Osteoblast (primary cell): ENCODE measurements at regions not wholly inside any gene's neighbourhood (a gene's known extent, or its start where the extent isn't known, plus 50 kb on each side); places are given as distances from the start of the nearest gene placed in this dataset.
"Not testable (repeated sequence)": the region's sequence is repeated elsewhere in the genome, so short reads cannot be mapped to it uniquely, and the experiment has no call there.

ENCODE experiments used
- DNase-seq: peaks from one replicate; pipeline ENCODE4 v3.0.0; 2011; ENCODE audit warnings: low spot score, mixed read lengths; ENCODE audit not compliant: insufficient read length; ENCODE audit errors: missing footprints
- H2AFZ ChIP-seq: 2 replicates; pipeline ENCODE4 v1.6.0; 2011; ENCODE audit warnings: mild to moderate bottlenecking, low read length
- H3K27ac ChIP-seq: 2 replicates; pipeline ENCODE4 v1.5.1; 2011; ENCODE audit warnings: mild to moderate bottlenecking, low read depth, low read length, moderate library complexity
- H3K27me3 ChIP-seq: 2 replicates; pipeline ENCODE4 v1.6.0; 2012; ENCODE audit warnings: mild to moderate bottlenecking, control low read depth, inconsistent platforms, low read length, moderate library complexity; ENCODE audit not compliant: insufficient read depth
- H3K36me3 ChIP-seq: 2 replicates; pipeline ENCODE4 v1.5.1; 2011; ENCODE audit warnings: mild to moderate bottlenecking, low read length, control low read depth, moderate library complexity; ENCODE audit not compliant: insufficient read depth
- H3K4me1 ChIP-seq: 2 replicates; pipeline ENCODE4 v1.5.1; 2011; ENCODE audit warnings: mild to moderate bottlenecking, low read length, control low read depth, moderate library complexity; ENCODE audit not compliant: insufficient read depth
- H3K4me2 ChIP-seq: 2 replicates; pipeline ENCODE4 v1.6.0; 2011; ENCODE audit warnings: mild to moderate bottlenecking, low read length; ENCODE audit not compliant: insufficient read depth
- H3K4me3 ChIP-seq: fragments of 200-600 bp; sonication (generic); 3 replicates; pipeline ENCODE4 v1.5.1; 2012; ENCODE audit warnings: mild to moderate bottlenecking, low read length, inconsistent platforms; ENCODE audit not compliant: insufficient read depth
- H3K79me2 ChIP-seq: 2 replicates; pipeline ENCODE4 v1.6.0; 2012; ENCODE audit warnings: mild to moderate bottlenecking, low read length, control low read depth, inconsistent platforms; ENCODE audit not compliant: insufficient read depth
- H3K9me3 ChIP-seq: 2 replicates; pipeline ENCODE4 v1.5.1; 2011; ENCODE audit warnings: low read depth, low read length, control low read depth
- H4K20me1 ChIP-seq: 2 replicates; pipeline ENCODE4 v1.6.0; 2012; ENCODE audit warnings: mild to moderate bottlenecking, low read length, control low read depth; ENCODE audit not compliant: insufficient read depth
- CTCF ChIP-seq: IDR thresholded peaks from 2 replicates; pipeline ENCODE4 v1.5.1; 2011; ENCODE audit warnings: mild to moderate bottlenecking, low read depth, low read length, moderate library complexity; ENCODE audit errors: extremely low read depth

- Histone ChIP-seq H3K27me3 (no peaks in the 10 kb centered on the region), H3K4me1 (no peaks in the 10 kb centered on the region), H3K4me2 (no peak overlapping the region), H4K20me1 (no peaks in the 10 kb centered on the region), H3K4me3 (no peak overlapping the region), H3K9me3 (no peaks in the 10 kb centered on the region), H3K79me2 (no peaks in the 10 kb centered on the region), H2AFZ (no peak overlapping the region), H3K36me3 (no peaks in the 10 kb centered on the region), H3K27ac (no peak overlapping the region)
- no peak for TF ChIP-seq CTCF
- DNase-seq: no peak
Measured at GRCh38 chr12:86572455-86572854, 316.3 kb upstream of the MGAT4C start.

GRCh38 chr12:86565038-86565437 is 308.8 kb upstream of the MGAT4C start:
- no peak for DNase-seq
- TF ChIP-seq CTCF: no peak
- H3K4me1 ChIP-seq: no peaks in the 10 kb centered on the region
- no peak overlapping the region for H3K4me2 ChIP-seq
- no peak overlapping the region for H3K4me3 ChIP-seq
- no peaks in the 10 kb centered on the region for H3K36me3 ChIP-seq
- H3K79me2 ChIP-seq: no peaks in the 10 kb centered on the region
- no peaks in the 10 kb centered on the region for H3K27me3 ChIP-seq
- no peak overlapping the region for H2AFZ ChIP-seq
- H3K9me3 ChIP-seq: no peaks in the 10 kb centered on the region
- no peaks in the 10 kb centered on the region for H4K20me1 ChIP-seq
- H3K27ac ChIP-seq: no peak overlapping the region

- not testable (repeated sequence) for H3K79me2 ChIP-seq, H3K4me2 ChIP-seq, H3K9me3 ChIP-seq
Measured at GRCh38 chr12:86555491-86555890, 299.3 kb upstream of the MGAT4C start.

GRCh38 chr12:86551146-86551571 is 295.0 kb upstream of the MGAT4C start:
- no peaks in the 10 kb centered on the region for H3K79me2 ChIP-seq
- H3K27ac ChIP-seq: no peak overlapping the region
- TF ChIP-seq CTCF: no peak
- H4K20me1 ChIP-seq: no peaks in the 10 kb centered on the region
- H3K36me3 ChIP-seq: no peaks in the 10 kb centered on the region
- H3K9me3 ChIP-seq: no peaks in the 10 kb centered on the region
- no peak overlapping the region for H3K4me2 ChIP-seq
- H3K4me1 ChIP-seq: no peaks in the 10 kb centered on the region
- no peak overlapping the region for H3K4me3 ChIP-seq
- DNase-seq: peak; percentile 1
- no peaks in the 10 kb centered on the region for H3K27me3 ChIP-seq
- no peak overlapping the region for H2AFZ ChIP-seq

More at GRCh38 chr12:86555491-86555890, 299.3 kb upstream of the MGAT4C start:
- not testable (repeated sequence) for DNase-seq, H3K4me3 ChIP-seq, H2AFZ ChIP-seq, H4K20me1 ChIP-seq, H3K4me1 ChIP-seq, H3K36me3 ChIP-seq, H3K27me3 ChIP-seq, H3K27ac ChIP-seq
